K562 (cell line): ENCODE measurements at regions not wholly inside any gene's neighbourhood (a gene's known extent, or its start where the extent isn't known, plus 50 kb on each side); places are given as distances from the start of the nearest gene placed in this dataset.

ENCODE experiments used
- BRF2 ChIP-seq: IDR thresholded peaks from 3 replicates; pipeline ENCODE4 v1.6.1; 2011; ENCODE audit warnings: borderline replicate concordance, mild to moderate bottlenecking; ENCODE audit not compliant: insufficient read length, insufficient read depth
- CTCF ChIP-seq, 3 experiments: IDR thresholded peaks in 2 of 3; conservative IDR thresholded peaks in 1 of 3; 2 replicates each; pipeline ENCODE4 v1.5.1; 2011 to 2012; ENCODE audit warnings: low read length in 3 of 3, mild to moderate bottlenecking in 3 of 3, control low read depth in 2 of 3, improper control_type of control experiment in 1 of 3, inconsistent platforms in 1 of 3, low read depth in 1 of 3, mixed read lengths in 1 of 3, moderate library complexity in 1 of 3; ENCODE audit not compliant: insufficient read depth in 2 of 3
- HMG20A ChIP-seq: fragments of 450-650 bp; formaldehyde crosslinking; conservative IDR thresholded peaks from 2 replicates; pipeline ENCODE4 v1.4.0; 2020; ENCODE audit warnings: mild to moderate bottlenecking, mixed read lengths
- PKNOX1 ChIP-seq: fragments of 450-650 bp; IDR thresholded peaks from 2 replicates; pipeline ENCODE4 v1.6.1; 2016
- POLR2A ChIP-seq: fragments of 450-650 bp; conservative IDR thresholded peaks from 2 replicates; pipeline ENCODE4 v1.6.1; 2016
- PTTG1 ChIP-seq: fragments of 450-650 bp; IDR thresholded peaks from 2 replicates; pipeline ENCODE4 v1.6.1; 2016; ENCODE audit warnings: low read depth, mild to moderate bottlenecking, missing genetic modification characterization, missing compliant biosample characterization
- SMARCE1 ChIP-seq: fragments of 450-650 bp; IDR thresholded peaks from 2 replicates; pipeline ENCODE4 v1.7.1; 2016; ENCODE audit warnings: mild to moderate bottlenecking
- ZBTB34 ChIP-seq: fragments of 250-450 bp; sonication (Bioruptor Pico); IDR thresholded peaks from 2 replicates; pipeline ENCODE4 v1.8.0; 2021; ENCODE audit warnings: mild to moderate bottlenecking, moderate library complexity

- TF ChIP-seq SMARCE1 (no peak), PKNOX1 (no peak), CTCF (IDR thresholded peaks at IDR 0.05 in 2 of 3, conservative IDR thresholded peaks at IDR 0.05 in 1 of 3; ENCODE audit: insufficient read depth in 2 of 3, low read depth in 1 of 3, low read length in 3 of 3) (no peak), HMG20A (no peak), PTTG1 (tag) (no peak), POLR2A (no peak), BRF2 (no peak), ZBTB34 (CRISPR knock-in tag) (no peak)
Measured at GRCh38 chr18:22302144-22302543, 115.6 kb downstream of the CTAGE1 start.
